ENCODE measurements at regions not wholly inside any gene's neighbourhood (a gene's known extent, or its start where the extent isn't known, plus 50 kb on each side); places are given as distances from the start of the nearest gene placed in this dataset.
A peak's percentile ranks its signal among the peaks of the same experiment; 100 is the strongest.

DNA sequence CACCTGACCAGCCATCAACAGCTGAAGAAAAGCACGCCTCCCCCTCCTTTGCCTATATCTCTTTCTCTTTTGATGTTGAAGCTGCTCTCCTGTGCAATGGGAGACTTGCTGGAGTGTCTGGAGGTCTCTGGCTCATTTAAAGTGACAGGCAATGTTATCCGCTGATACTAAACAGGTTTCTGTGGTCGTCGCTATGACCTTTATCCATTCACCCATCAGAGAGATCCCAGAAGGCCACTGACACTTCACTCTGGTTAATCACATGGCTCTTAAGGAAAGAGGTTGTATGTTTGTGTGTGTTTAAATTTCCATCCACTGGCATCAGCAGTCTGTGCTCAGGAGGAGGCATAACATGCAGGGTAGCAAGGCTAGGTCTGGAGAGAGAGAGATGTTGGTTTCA, 277.3 kb downstream of the MTX2 start:
- no peak for DNase-seq

DNA sequence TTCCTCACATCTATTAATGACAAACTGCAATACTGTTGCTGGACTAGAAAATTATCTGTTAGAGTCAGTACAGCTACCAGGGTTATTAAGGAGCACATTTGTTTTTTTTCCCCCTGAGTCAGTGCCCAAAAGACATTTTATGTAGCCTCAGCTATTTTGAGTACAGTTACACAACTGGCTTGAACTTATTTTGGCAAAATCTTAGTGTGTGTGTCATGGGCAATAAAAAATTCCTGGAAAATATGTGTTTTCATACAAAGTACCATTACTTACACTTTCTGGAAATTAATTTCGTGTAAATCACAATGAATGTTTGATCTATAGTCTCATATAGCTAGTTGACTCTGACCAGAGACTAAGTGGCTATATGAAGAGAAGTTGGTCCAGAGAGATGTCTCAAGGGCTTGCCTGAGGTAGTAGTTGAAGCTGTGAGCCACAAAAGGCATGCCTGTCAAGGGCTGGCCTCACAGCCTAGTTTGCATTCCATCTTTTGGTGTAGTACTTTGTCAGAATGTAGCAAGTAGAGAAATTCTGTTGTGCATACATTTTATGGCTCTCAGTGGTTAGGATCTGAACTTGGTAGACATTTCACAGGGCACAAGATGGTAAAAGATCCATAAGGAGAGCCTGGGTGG, 283.4 kb downstream of the MTX2 start:
- DNase-seq, result no peak

DNA sequence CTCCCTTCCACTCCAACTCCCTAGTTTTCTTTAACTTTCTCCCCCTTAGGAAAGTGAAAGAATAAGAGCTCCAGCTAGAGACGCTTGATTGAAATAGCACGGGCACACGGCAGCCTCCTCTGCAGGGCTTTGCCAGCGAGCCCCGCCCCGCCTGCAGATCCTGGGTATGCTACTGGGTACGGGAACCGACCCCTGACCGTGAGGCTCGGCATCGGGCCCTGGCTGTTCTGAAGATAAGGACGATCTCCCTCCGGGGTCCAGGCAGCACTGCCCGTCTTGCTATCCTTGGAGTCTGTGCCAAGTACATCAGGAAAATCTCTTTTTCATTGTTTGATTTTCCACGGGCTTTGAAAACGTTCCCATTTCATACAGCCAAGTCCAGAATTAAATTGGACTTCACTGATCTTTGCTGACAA, 284.5 kb downstream of the MTX2 start:
- peak; percentile 35 for DNase-seq

DNA sequence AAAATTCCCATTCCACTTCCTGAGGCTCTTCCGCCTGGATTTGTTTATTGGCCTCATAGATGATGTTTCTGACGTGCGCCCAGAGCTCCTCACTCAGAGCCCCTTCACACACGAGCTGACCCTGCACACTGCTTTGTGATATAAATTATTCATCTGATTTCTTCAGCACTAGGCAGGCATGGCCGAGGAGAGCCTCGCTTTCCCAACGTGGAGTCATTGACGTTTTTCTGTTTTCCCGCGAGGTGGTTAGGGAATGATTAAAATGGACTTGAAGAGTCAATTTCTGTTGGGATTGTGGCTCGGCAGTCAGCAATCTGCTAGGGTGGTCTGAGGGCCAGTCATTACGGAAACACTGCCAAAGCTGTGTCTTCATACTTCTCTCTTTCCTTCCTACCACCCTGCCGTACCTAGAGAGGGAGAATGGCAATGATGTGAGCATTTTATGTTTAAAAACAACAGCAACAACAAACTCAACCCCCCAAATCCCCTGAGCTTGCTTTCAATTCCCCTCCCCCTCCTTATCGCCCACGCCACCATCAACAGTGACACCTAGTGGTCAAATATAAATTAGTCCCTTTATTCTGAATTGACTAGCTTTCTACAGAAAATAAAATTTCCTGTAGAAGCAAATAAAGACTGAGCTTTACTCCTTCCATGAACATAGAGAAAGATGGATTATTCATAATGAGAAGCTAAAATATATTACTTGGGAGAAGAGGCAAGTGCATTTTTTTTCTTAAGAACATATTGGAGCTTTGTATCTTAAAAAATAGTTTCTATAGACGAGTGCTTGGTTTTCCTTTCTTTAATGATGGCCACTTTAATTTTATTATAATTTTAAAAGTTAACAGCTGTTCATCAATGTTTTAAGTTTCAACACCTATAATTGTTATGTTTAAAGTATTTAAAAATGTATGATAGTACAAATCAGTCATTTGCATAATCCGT, 285.1 kb downstream of the MTX2 start:
- DNase-seq, result peak; percentile 27

GRCh38 chr2:176555112-176555511, 285.9 kb downstream of the MTX2 start:
- no peak for DNase-seq

- DNase-seq, result no peak
Observed at GRCh38 chr2:176555781-176556180, 286.5 kb downstream of the MTX2 start.

- DNase-seq, result no peak
Observed at GRCh38 chr2:176556373-176556772, 287.1 kb downstream of the MTX2 start.

- DNase-seq, result no peak
Observed at GRCh38 chr2:176557821-176558220, 288.6 kb downstream of the MTX2 start.

DNA sequence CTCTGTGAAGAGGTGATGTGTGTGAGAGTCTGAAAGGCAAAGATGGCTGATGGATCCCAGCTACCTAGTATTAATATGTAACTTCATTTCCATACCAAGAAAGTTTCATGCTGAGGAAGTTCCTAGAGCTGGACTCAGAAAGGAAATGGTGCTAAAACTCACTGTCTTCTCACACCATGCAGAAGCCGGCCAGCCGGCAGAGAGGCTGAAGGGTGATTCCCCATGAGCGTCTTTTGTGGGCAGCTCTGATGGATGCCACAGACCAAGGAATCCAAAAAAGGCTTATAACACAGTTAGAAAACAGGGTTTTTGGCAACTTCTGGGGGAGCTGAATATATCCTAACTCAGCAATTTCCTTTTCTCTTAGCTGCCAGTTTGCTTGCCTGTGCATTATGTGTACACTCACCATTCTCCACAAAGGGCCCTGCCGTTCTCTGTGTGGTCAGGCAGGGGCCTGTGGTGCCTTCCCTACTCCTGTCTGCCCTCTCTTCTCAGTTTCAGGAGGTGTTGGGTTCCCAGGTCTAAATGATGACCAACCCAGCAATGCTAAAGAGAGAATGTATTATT, 289.4 kb downstream of the MTX2 start:
- no peak for DNase-seq

DNA sequence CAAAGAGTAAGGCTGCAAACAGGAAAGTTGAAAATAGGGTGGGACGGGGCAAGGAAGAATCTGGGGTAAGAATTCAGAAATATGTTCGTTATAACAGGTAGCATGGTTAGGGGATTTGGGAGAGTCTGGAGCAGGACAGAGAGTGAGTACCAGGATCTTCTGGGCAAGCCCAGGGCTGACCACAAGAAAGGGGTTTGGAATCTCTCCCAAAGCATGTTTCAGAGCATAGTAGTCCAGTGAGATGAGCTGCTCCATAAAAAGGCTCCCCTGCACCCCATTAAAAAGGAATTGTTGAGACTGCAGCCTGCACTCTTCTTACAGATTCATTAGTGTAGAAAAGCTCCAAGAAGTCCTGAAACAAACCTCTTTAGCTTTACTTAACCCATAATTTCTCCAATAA, 291.1 kb downstream of the MTX2 start:
- no peak for DNase-seq

DNA sequence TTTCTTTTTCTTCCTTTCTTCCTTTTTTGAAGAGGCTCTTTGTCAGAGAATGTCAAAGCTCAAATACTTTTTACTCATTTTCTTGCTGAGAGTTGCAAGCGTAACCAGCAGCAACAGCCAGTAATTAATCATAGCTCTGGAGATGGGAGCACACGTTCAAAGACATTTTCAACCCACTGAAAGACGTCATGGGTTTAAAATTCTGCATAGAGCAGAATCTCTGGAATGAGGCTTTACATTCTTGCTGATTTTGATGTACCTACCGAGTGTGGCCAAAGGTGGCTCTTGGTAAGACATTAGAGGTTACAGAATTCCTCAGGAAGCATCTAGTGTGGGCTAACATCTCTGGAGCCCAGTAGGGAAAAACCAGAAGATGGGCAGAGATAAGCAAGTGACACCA, 292.5 kb downstream of the MTX2 start:
- no peak for DNase-seq

- no peak for DNase-seq
Observed at GRCh38 chr2:176562359-176563078, 293.3 kb downstream of the MTX2 start.

DNA sequence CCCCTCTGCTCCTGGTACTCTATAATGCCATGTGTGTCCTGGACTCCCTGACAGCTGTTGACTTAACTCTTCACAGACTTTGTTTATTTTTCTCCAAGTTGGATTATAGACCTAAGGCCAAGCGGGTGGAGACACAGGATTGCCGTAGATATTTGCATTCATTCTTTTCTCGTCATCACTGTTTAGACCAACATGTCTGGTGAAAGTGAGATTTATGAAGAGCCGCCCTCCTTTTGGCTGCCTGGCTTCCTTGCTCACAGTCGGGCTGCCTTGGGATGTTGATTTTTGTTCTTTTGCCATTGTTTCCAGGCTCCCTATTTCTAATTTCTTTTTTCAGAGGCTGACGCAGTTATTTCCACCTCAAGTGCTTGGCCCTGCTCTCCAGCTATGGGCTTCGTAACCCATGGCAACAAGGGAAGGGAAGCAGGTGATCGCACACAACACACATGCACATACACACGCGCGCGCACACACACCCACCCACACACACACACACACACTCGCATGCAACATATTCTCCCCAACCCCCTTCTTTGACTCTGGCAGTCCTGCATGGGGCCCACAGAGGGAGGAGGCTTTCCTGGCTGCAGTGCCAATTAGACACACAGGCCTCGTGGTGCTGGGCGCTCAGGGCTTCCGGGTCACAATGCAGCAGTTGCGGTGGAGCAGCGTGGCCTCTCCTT, 296.5 kb downstream of the MTX2 start:
- no peak for DNase-seq

- DNase-seq, result no peak
Observed at GRCh38 chr2:176566496-176566895, 297.3 kb downstream of the MTX2 start.

DNA sequence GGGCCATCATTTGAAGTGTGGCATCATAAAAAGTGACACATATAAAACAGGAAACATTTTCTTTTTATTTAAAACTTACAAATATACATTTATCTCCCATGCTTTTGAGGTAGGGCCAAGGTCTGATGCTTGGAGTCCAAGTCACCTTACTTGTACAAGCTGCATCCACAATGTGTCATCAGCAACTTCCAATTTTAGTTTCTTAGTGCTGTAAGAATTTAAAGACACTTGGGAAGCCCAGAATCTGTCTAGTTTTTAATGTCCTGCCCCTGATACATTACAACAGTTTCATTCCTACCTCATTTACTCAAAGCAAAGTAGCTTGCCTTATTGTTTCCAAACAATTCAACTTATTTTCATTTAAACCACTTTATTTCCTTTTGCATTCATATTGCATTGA, 297.7 kb downstream of the MTX2 start:
- DNase-seq, result no peak

GRCh38 chr2:176567361-176567760, 298.1 kb downstream of the MTX2 start:
- no peak for DNase-seq

DNA sequence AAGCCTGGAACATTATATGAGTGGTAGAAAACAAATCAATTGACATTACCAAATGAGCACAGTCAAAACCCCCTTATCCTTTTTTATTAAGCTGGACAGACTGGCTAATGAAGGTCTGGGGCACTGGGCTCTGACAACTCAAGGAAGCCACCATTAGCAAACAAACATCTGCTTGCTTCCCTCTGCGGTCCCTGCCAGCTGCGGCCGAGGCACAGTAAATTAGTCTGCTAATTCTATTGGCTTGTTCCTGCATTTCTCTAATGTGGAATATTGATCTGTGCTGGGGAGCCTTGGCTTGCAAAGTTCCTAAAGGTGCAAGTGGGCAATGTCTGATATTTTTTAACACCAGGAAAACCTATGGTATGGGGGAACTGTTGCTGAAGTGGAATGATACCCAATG, 300.3 kb downstream of the MTX2 start:
- no peak for DNase-seq

DNA sequence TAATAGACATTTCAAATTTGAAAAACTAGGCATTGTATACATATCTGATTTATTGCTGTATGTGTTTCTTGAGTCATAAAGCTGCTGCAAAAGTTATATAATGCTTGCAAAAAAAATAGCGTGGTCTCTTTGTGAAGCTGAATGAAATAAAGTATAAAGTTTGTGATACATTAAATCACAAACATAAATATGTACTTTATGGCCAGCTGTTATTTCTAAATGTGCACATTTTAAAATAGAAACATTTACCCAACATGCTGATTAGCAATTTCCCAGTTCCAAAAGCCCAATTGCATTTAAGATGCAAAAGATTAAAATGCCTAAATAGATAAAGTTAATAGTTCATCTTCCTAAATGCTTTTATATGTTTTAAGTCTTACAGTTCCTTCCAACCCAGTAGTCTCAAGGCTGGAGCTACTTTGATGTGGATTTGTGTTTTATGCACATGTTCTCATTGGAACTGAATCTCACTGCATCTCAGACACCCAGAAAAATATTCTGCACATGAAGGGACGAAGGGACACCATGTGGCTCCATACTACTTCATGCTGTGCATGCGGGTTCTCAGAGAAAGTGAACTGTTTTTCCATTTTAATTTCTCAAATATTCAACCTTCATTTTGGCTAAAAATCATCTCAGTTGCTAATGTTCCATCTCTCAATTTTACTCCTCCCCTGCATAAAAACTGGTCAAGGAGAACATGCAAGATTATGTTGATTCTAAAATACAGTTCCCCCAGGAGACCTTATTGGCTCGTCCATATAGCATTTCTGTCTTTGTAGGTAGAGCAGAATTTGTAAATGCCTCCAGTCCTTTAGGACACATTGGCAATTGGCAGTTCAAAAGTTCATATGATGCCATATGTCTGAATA, 304.6 kb downstream of the MTX2 start:
- no peak for DNase-seq

DNA sequence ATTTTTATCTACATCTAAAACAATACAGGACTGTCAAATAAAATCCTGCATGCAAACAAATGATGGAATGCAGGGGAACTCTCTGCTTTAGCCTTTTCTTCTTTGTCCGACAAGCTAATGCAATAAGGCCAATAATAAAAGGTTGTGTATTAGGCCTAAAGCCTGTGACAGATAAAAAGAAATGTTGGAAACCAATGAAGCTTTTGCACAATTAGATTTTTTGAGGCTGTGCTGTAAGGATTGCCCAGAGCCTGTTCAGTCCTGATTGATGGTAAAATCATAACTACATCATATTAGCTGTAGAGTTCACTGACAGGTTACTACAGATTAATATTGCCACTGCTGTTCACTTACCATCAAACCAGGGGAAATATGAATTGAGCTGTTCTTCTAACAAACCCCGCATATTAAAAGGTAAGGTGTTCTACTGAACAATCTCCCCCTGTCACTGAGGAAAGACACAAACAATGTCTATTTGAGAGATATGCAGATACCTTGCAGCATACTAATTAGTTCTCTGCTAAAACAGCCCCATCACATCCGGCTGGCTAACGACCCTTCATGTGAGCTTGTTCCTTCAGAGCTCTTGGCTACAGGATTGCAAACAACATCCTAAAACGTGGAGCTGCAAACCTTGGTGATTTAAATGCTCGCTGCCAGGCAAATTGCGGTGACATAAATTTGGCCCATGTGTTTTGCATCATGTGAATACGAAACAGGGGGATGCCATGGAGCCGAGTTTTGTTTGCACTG, 305.4 kb downstream of the MTX2 start:
- no peak for DNase-seq

DNA sequence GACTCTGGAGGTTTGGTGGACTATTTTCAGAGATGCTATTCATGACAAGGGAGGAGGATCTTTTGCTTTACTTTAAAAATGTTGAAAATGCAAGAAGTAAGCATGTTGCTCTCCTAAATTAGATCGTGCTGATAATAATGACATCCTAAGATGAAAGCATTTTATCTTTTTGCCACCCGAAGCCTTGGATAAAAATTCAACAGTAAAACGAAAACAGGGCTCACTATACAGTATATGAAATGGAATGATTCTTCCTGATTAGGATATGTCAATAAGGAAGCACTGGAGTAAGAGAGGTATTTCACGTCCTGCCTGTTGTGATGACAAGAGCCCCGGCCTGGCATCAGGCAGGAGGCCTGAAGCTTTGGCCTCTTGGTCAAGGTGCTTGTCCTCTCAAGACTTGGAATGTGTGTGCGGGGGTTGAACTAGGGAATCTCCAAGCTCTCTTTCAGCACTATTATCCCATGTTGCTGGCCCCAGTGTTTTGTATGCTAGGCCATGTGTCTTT, 306.0 kb downstream of the MTX2 start:
- no peak for DNase-seq

DNA sequence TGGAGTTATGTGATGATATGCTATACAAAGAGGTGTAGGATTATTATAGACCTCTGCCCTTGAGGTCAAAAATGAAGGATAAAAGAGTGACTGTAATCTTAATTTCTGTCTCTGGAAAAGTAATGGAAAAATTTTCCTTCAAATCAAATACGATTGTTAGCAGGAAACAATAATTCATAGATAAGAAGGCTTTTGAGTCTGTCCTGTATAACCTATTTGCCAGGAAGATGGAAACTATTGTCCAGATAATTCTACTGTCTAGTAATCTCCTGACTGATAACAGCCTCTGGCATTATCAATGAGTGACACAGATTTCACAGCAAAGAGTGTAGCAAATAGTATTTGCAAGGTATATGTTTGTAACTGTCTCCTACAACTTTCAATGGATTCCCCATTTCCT, 307.8 kb downstream of the MTX2 start:
- DNase-seq, result no peak

All from CD4-positive, alpha-beta T cell treated with Interleukin-6 for 4 hours (primary cell).